SK-N-SH (cell line): ENCODE measurements at regions not wholly inside any gene's neighbourhood (a gene's known extent, or its start where the extent isn't known, plus 50 kb on each side); places are given as distances from the start of the nearest gene placed in this dataset.

ENCODE experiments used
- CTCF ChIA-PET: fragments of 300-600, 350-600 bp; formaldehyde crosslinking; extraction: SDS; loops from one replicate; lab custom pipeline; 2021; lab: Yijun Ruan, JAX
- POLR2A ChIA-PET: fragments of 350-600 bp; sonication (Branson Sonifier 250); formaldehyde crosslinking; extraction: SDS; loops from one replicate; lab custom pipeline; 2020; ENCODE audit warnings: antibody characterized with exemption, inconsistent platforms; lab: Yijun Ruan, JAX
- DNase-seq: peaks from one replicate; pipeline ENCODE4 v3.0.0; 2012
- H2AFZ ChIP-seq: fragments of 200-600 bp; sonication (generic); 2 replicates; pipeline ENCODE4 v1.8.1; 2016; ENCODE audit warnings: antibody characterized with exemption, mild to moderate bottlenecking, low read depth
- H3F3A ChIP-seq: fragments of 200-600 bp; sonication (generic); replicated peaks from 2 replicates; pipeline ENCODE3; 2016; ENCODE audit warnings: antibody characterized with exemption, mild to moderate bottlenecking; ENCODE audit not compliant: insufficient read depth
- H3K27ac ChIP-seq, 2 experiments: fragments of 200-500 bp in 1 of 2; fragments of 200-600 bp in 1 of 2; sonication (Bioruptor generic) in 1 of 2; sonication (generic), shearing (Covaris generic) in 1 of 2; 2 replicates each; pipeline versions ENCODE4 v1.5.1 to v1.6.1; 2014 to 2016; ENCODE audit warnings: low read depth in 2 of 2, inconsistent platforms in 1 of 2, low read length in 1 of 2, mild to moderate bottlenecking in 1 of 2, mixed read lengths in 1 of 2
- H3K27me3 ChIP-seq: fragments of 200-600 bp; sonication (generic), shearing (Covaris generic); 2 replicates; pipeline ENCODE4 v1.6.1; 2016; ENCODE audit warnings: mixed run types; ENCODE audit not compliant: insufficient read depth
- H3K36me3 ChIP-seq, 2 experiments: fragments of 200-500 bp in 1 of 2; fragments of 200-600 bp in 1 of 2; sonication (Bioruptor generic) in 1 of 2; sonication (generic) in 1 of 2; replicated peaks in 1 of 2; 2 replicates each; pipeline versions ENCODE3 to v1.5.1; 2014 to 2016; ENCODE audit warnings: low read length in 1 of 2, mild to moderate bottlenecking in 1 of 2; ENCODE audit not compliant: insufficient read depth in 2 of 2, control insufficient read depth in 1 of 2
- H3K4me1 ChIP-seq, 2 experiments: fragments of 200-500 bp in 1 of 2; fragments of 200-600 bp in 1 of 2; sonication (Bioruptor generic) in 1 of 2; sonication (generic), shearing (Covaris generic) in 1 of 2; 2 replicates each; pipeline versions ENCODE4 v1.5.1 to v1.6.1; 2014 to 2016; ENCODE audit warnings: low read depth in 1 of 2, low read length in 1 of 2, mixed run types in 1 of 2; ENCODE audit not compliant: insufficient read depth in 2 of 2, control insufficient read depth in 1 of 2
- H3K4me2 ChIP-seq: fragments of 200-600 bp; sonication (generic), shearing (Covaris generic); 2 replicates; pipeline ENCODE4 v1.6.1; 2017; ENCODE audit warnings: mixed run types
- H3K4me3 ChIP-seq, 2 experiments: fragments of 200-500 bp in 1 of 2; fragments of 200-600 bp in 1 of 2; sonication (Bioruptor generic) in 1 of 2; sonication (generic), shearing (Covaris generic) in 1 of 2; 2 replicates each; pipeline versions ENCODE4 v1.5.1 to v1.8.1; 2014 to 2016; ENCODE audit warnings: low read depth in 2 of 2, inconsistent platforms in 1 of 2, low read length in 1 of 2, mild to moderate bottlenecking in 1 of 2, mixed read lengths in 1 of 2, moderate library complexity in 1 of 2
- H3K79me2 ChIP-seq: fragments of 200-600 bp; sonication (generic); 2 replicates; pipeline ENCODE4 v1.8.1; 2017; ENCODE audit warnings: mild to moderate bottlenecking; ENCODE audit not compliant: insufficient read depth
- H3K9ac ChIP-seq: fragments of 200-600 bp; sonication (generic); 2 replicates; pipeline ENCODE4 v1.6.1; 2017; ENCODE audit warnings: mixed run types
- H3K9me2 ChIP-seq: fragments of 200-600 bp; sonication (generic); 2 replicates; pipeline ENCODE4 v1.6.1; 2017; ENCODE audit warnings: mixed run types
- H3K9me3 ChIP-seq: fragments of 200-600 bp; sonication (generic); 2 replicates; pipeline ENCODE4 v1.6.1; 2017; ENCODE audit warnings: mixed run types, mild to moderate bottlenecking, moderate library complexity
- H4K20me1 ChIP-seq: fragments of 200-600 bp; sonication (generic); 2 replicates; pipeline ENCODE4 v1.6.1; 2017; ENCODE audit warnings: mild to moderate bottlenecking, mixed run types; ENCODE audit not compliant: insufficient read depth
- CHD2 ChIP-seq: fragments of 150-350 bp; IDR thresholded peaks from 2 replicates; pipeline ENCODE4 v1.6.1; 2018; ENCODE audit warnings: low read length; ENCODE audit not compliant: partially characterized antibody
- ELF1 ChIP-seq: IDR thresholded peaks from 2 replicates; pipeline ENCODE4 v1.4.0; 2012
- EP300 ChIP-seq, 2 experiments: IDR thresholded peaks; 2 replicates each; pipeline versions ENCODE4 v1.4.0 to v1.6.1; 2012; ENCODE audit warnings: borderline replicate concordance in 1 of 2, low read depth in 1 of 2, low read length in 1 of 2
- EZH2phosphoT487 ChIP-seq: fragments of 200-600 bp; sonication (generic); IDR thresholded peaks from 2 replicates; pipeline ENCODE4 v1.6.1; 2017; ENCODE audit warnings: low read depth, mixed run types, mild to moderate bottlenecking, antibody characterized with exemption, moderate library complexity, borderline replicate concordance
- FOSL2 ChIP-seq: IDR thresholded peaks from 2 replicates; pipeline ENCODE4 v1.4.0; 2012; ENCODE audit warnings: low read depth, mild to moderate bottlenecking, moderate library complexity, borderline replicate concordance
- FOXM1 ChIP-seq: IDR thresholded peaks from 2 replicates; pipeline ENCODE4 v1.4.0; 2012; ENCODE audit warnings: low read depth, mild to moderate bottlenecking
- MAX ChIP-seq: IDR thresholded peaks from 2 replicates; pipeline ENCODE4 v1.4.0; 2012; ENCODE audit warnings: low read depth
- NFIC ChIP-seq: IDR thresholded peaks from 2 replicates; pipeline ENCODE4 v1.4.0; 2012; ENCODE audit warnings: borderline replicate concordance
- NRF1 ChIP-seq: IDR thresholded peaks from 2 replicates; pipeline ENCODE4 v1.6.1; 2012; ENCODE audit warnings: low read depth, mild to moderate bottlenecking, low read length
- PBX3 ChIP-seq: IDR thresholded peaks from 2 replicates; pipeline ENCODE4; 2012
- RAD21 ChIP-seq: IDR thresholded peaks from 2 replicates; pipeline ENCODE4 v1.6.1; 2012; ENCODE audit warnings: mild to moderate bottlenecking, low read length
- TCF12 ChIP-seq: IDR thresholded peaks from 2 replicates; pipeline ENCODE4 v1.4.0; 2012
- TEAD4 ChIP-seq: IDR thresholded peaks from 2 replicates; pipeline ENCODE4 v1.4.0; 2012; ENCODE audit warnings: mild to moderate bottlenecking, borderline replicate concordance; ENCODE audit not compliant: insufficient read depth
- YY1 ChIP-seq: IDR thresholded peaks from 2 replicates; pipeline ENCODE4 v1.4.0; 2012; ENCODE audit warnings: low read depth, mild to moderate bottlenecking
- WGBS: methylation state at CpG from one replicate; pipeline ENCODE4 v1.1.6; 2017; ENCODE audit warnings: low lambda C conversion rate; 5-methylcytosine and 5-hydroxymethylcytosine counted together
- TF ChIP-seq, protein P1 (sequence below): fragments of 150-350 bp; IDR thresholded peaks from 2 replicates; pipeline ENCODE4 v1.6.1; 2017; ENCODE audit warnings: antibody characterized with exemption, low read length, low read depth, borderline replicate concordance
- TF ChIP-seq, protein P2 (sequence below): IDR thresholded peaks from 2 replicates; pipeline ENCODE4 v1.4.0; 2012; ENCODE audit warnings: low read depth, borderline replicate concordance

DNA sequence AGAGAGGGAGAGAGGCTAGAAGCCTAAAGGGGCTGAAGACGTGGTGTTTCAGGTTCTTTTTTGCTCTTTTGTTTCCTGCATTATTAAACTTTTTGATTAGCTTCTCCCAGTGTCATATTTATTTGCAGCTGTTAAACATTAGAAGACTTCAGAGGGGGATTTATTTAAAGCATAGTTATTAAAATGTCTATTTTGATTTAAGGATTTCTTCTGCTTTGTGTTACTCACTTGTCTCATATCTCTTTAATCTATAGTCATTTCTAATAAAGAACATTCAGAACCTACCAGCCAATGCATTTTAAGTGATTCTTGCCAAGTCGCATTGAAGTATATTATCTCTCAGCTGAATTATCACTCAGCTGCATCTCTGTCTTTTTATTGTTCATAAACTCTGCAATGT lies 152.0 kb upstream of the DYRK2 start:
- no peak overlapping the region for H3K9ac ChIP-seq
- H3K27me3 ChIP-seq, result no peaks in the 10 kb centered on the region
- H3K9me2 ChIP-seq, result no peaks in the 10 kb centered on the region
- peaks cover 0 to 2% of the 10 kb centered on the region in 2 experiments; a peak in 1 of 4 replicates for H3K4me1 ChIP-seq
- H3K27ac ChIP-seq, result no peak overlapping the region
- no peak overlapping the region for H2AFZ ChIP-seq
- 7% methylated on average over 2 of the region's 2 CpGs for WGBS
- ChIA-PET POLR2A (interaction anchor here (0.7 kb wide), 1 partner anchor 27 kb away, joined by 3 read pairs; no protein-coding TSS in a partner anchor), CTCF (interaction anchor here (0.6 to 1.7 kb wide), 2 partner anchors 23 to 33 kb away, joined by 3 to 4 read pairs; no protein-coding TSS in a partner anchor)
- no peak for DNase-seq
- H3K9me3 ChIP-seq, result peaks cover 6% of the 10 kb centered on the region; the same call in 1 of the 2 replicates
- TF ChIP-seq, protein P1, sequence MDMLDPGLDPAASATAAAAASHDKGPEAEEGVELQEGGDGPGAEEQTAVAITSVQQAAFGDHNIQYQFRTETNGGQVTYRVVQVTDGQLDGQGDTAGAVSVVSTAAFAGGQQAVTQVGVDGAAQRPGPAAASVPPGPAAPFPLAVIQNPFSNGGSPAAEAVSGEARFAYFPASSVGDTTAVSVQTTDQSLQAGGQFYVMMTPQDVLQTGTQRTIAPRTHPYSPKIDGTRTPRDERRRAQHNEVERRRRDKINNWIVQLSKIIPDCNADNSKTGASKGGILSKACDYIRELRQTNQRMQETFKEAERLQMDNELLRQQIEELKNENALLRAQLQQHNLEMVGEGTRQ, result no peak
- peak; percentile 55; the same call in 1 of the 2 replicates for TF ChIP-seq PBX3
- TF ChIP-seq, protein P2, sequence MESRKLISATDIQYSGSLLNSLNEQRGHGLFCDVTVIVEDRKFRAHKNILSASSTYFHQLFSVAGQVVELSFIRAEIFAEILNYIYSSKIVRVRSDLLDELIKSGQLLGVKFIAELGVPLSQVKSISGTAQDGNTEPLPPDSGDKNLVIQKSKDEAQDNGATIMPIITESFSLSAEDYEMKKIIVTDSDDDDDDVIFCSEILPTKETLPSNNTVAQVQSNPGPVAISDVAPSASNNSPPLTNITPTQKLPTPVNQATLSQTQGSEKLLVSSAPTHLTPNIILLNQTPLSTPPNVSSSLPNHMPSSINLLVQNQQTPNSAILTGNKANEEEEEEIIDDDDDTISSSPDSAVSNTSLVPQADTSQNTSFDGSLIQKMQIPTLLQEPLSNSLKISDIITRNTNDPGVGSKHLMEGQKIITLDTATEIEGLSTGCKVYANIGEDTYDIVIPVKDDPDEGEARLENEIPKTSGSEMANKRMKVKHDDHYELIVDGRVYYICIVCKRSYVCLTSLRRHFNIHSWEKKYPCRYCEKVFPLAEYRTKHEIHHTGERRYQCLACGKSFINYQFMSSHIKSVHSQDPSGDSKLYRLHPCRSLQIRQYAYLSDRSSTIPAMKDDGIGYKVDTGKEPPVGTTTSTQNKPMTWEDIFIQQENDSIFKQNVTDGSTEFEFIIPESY, result no peak
- no peak for TF ChIP-seq EP300 (IDR thresholded peaks at IDR 0.05; ENCODE audit: borderline replicate concordance in 1 of 2, low read depth in 1 of 2, low read length in 1 of 2)
- no peak for TF ChIP-seq TEAD4
- TF ChIP-seq CHD2, result no peak
- TF ChIP-seq TCF12, result peak; percentile 51
- peak; percentile 24 for TF ChIP-seq NFIC
- H3K4me3 ChIP-seq, result no peak overlapping the region
- no peaks in the 10 kb centered on the region for H4K20me1 ChIP-seq
- no peak overlapping the region for H3K4me2 ChIP-seq
- H3K79me2 ChIP-seq, result no peaks in the 10 kb centered on the region
- peaks cover 0 to 3% of the 10 kb centered on the region in 2 experiments for H3K36me3 ChIP-seq
- H3F3A ChIP-seq, result no peaks in the 10 kb centered on the region

GRCh38 chr12:67498991-67499390 lies 149.6 kb upstream of the DYRK2 start:
- TF ChIP-seq MAX (no peak), FOXM1 (no peak), YY1 (no peak), CHD2 (no peak), NRF1 (no peak), EZH2phosphoT487 (no peak), FOSL2 (no peak), ELF1 (no peak), RAD21 (no peak)
- TF ChIP-seq, protein P1, result no peak
- H3K4me1 ChIP-seq, result peaks cover 0 to 2% of the 10 kb centered on the region in 2 experiments; a peak in 1 of 4 replicates
- H3K9ac ChIP-seq, result no peak overlapping the region
- H4K20me1 ChIP-seq, result no peaks in the 10 kb centered on the region
- POLR2A ChIA-PET, result no interaction called here
- no peaks in the 10 kb centered on the region for H3K36me3 ChIP-seq
- H3K27me3 ChIP-seq, result no peaks in the 10 kb centered on the region
- CTCF ChIA-PET, result interaction anchor here (0.7 kb wide), 1 partner anchor 12 kb away, joined by 3 read pairs; no protein-coding TSS in a partner anchor
- no peaks in the 10 kb centered on the region for H3K79me2 ChIP-seq
- no peaks in the 10 kb centered on the region for H3F3A ChIP-seq
- H3K27ac ChIP-seq, result no peak overlapping the region
- no peaks in the 10 kb centered on the region for H3K9me3 ChIP-seq
- H3K4me2 ChIP-seq, result no peak overlapping the region
- no peaks in the 10 kb centered on the region for H3K9me2 ChIP-seq
- no peak overlapping the region for H2AFZ ChIP-seq
- WGBS, result 44% methylated on average over 1 of the region's 1 CpG
- H3K4me3 ChIP-seq, result no peak overlapping the region
- DNase-seq, result no peak
